Small intestine (tissue), 7 donors: ENCODE measurements at regions not wholly inside any gene's neighbourhood (a gene's known extent, or its start where the extent isn't known, plus 50 kb on each side); places are given as distances from the start of the nearest gene placed in this dataset.

Experiments
- DNase-seq, 2 donors: peaks; one replicate each; pipeline versions ENCODE4 v3.0.0 to v3.0.0-alpha.2; 2013
- FAIRE-seq: peaks from 2 replicates; lab custom pipeline; 2012; peaks lifted over from hg19 to GRCh38; lab: Jason Lieb, UNC
- H3K27ac ChIP-seq, 3 donors: one replicate each; pipeline ENCODE4 v1.5.1; 2013; ENCODE audit warnings: low read length in 2 of 3, mild to moderate bottlenecking in 2 of 3, control low read depth in 1 of 3, inconsistent platforms in 1 of 3, low read depth in 1 of 3, moderate library complexity in 1 of 3
- H3K27me3 ChIP-seq, 3 donors: one replicate each; pipeline ENCODE4 v1.6.1; 2013; ENCODE audit warnings: low read length in 3 of 3, inconsistent platforms in 1 of 3; ENCODE audit not compliant: control insufficient read depth in 3 of 3, insufficient read depth in 3 of 3
- H3K36me3 ChIP-seq, 3 donors: one replicate each; pipeline ENCODE4 v1.6.1; 2013; ENCODE audit warnings: low read length in 3 of 3, inconsistent platforms in 1 of 3, low read depth in 1 of 3, mild to moderate bottlenecking in 1 of 3, moderate library complexity in 1 of 3; ENCODE audit not compliant: control insufficient read depth in 3 of 3, insufficient read depth in 2 of 3
- H3K4me1 ChIP-seq, 3 donors: one replicate each; pipeline ENCODE4 v1.6.1; 2013; ENCODE audit warnings: low read length in 2 of 3, inconsistent platforms in 1 of 3, low read depth in 1 of 3, mild to moderate bottlenecking in 1 of 3, moderate library complexity in 1 of 3; ENCODE audit not compliant: control insufficient read depth in 3 of 3, insufficient read depth in 2 of 3
- H3K4me3 ChIP-seq, 3 donors: one replicate each; pipeline ENCODE4 v1.5.1; 2013; ENCODE audit warnings: low read length in 3 of 3, control low read depth in 1 of 3, inconsistent platforms in 1 of 3, low read depth in 1 of 3, mild to moderate bottlenecking in 1 of 3, moderate library complexity in 1 of 3
- H3K9me3 ChIP-seq, 2 donors: one replicate each; pipeline ENCODE4 v1.6.1; 2013; ENCODE audit warnings: low read depth in 1 of 2, low read length in 1 of 2; ENCODE audit not compliant: control insufficient read depth in 2 of 2, insufficient read depth in 1 of 2
- WGBS, 3 donors: extraction: QIAGEN DNeasy Blood & Tissue Kit; methylation state at CpG; one replicate each; pipeline ENCODE4 v1.1.7; 2013; 5-methylcytosine and 5-hydroxymethylcytosine counted together
- donor health status: healthy with polysubstance abuse.
- donor health status: control.
- donor health status: control.
- donor health status: Bipolar disorder and iron deficiency.
- donor health status: healthy.

- Histone ChIP-seq H3K27ac (no peak overlapping the region), H3K4me3 (no peak overlapping the region), H3K4me1 (no peaks in the 10 kb centered on the region), H3K27me3 (no peaks in the 10 kb centered on the region), H3K9me3 (no peaks in the 10 kb centered on the region), H3K36me3 (no peaks in the 10 kb centered on the region)
- DNase-seq (no peak), FAIRE-seq (no peak)
- 81 to 90% (median 84%) methylated on average over 2 of the region's 2 CpGs for WGBS, 3 donors
Measured at GRCh38 chr16:62863139-62863538, 826.9 kb upstream of the CDH8 start.

GRCh38 chr16:62853887-62854286 is 817.6 kb upstream of the CDH8 start:
- H3K4me1 ChIP-seq = no peaks in the 10 kb centered on the region
- H3K27ac ChIP-seq = no peak overlapping the region
- no peak for FAIRE-seq
- H3K4me3 ChIP-seq = no peak overlapping the region
- H3K36me3 ChIP-seq = no peaks in the 10 kb centered on the region
- DNase-seq = no peak
- no peaks in the 10 kb centered on the region for H3K27me3 ChIP-seq
- 88 to 92% (median 92%) methylated on average over 4 of the region's 4 CpGs for WGBS, 3 donors
- H3K9me3 ChIP-seq = no peaks in the 10 kb centered on the region

- WGBS, 3 donors = 76 to 86% (median 81%) methylated on average over 2 of the region's 2 CpGs
- Histone ChIP-seq H3K4me1 (no peaks in the 10 kb centered on the region), H3K27ac (no peak overlapping the region), H3K9me3 (no peaks in the 10 kb centered on the region), H3K36me3 (no peaks in the 10 kb centered on the region), H3K4me3 (no peak overlapping the region), H3K27me3 (no peaks in the 10 kb centered on the region)
- FAIRE-seq (no peak), DNase-seq (no peak)
Measured at GRCh38 chr16:62846399-62847057, 810.3 kb upstream of the CDH8 start.

GRCh38 chr16:62832214-62832613 is 796.0 kb upstream of the CDH8 start:
- Histone ChIP-seq H3K9me3 (no peaks in the 10 kb centered on the region), H3K4me3 (no peak overlapping the region), H3K36me3 (no peaks in the 10 kb centered on the region), H3K4me1 (no peaks in the 10 kb centered on the region), H3K27me3 (peaks cover 0 to 1% (median 0%) of the 10 kb centered on the region in 3 donors), H3K27ac (no peak overlapping the region)
- no peak for FAIRE-seq
- no peak for DNase-seq
- 68 to 72% (median 71%) methylated on average over 4 of the region's 4 CpGs for WGBS, 3 donors

GRCh38 chr16:62831235-62831850 is 795.1 kb upstream of the CDH8 start:
- H3K27ac ChIP-seq = no peak overlapping the region
- no peaks in the 10 kb centered on the region for H3K9me3 ChIP-seq
- WGBS, 3 donors = 76 to 90% (median 80%) methylated on average over 2 of the region's 2 CpGs
- no peaks in the 10 kb centered on the region for H3K36me3 ChIP-seq
- DNase-seq (no peak), FAIRE-seq (no peak)
- no peak overlapping the region for H3K4me3 ChIP-seq
- H3K4me1 ChIP-seq = no peaks in the 10 kb centered on the region
- peaks cover 0 to 1% (median 0%) of the 10 kb centered on the region in 3 donors for H3K27me3 ChIP-seq

GRCh38 chr16:62829607-62830006 is 793.4 kb upstream of the CDH8 start:
- H3K4me1 ChIP-seq = no peaks in the 10 kb centered on the region
- 26 to 32% (median 26%) methylated on average over 3 of the region's 3 CpGs for WGBS, 3 donors
- H3K9me3 ChIP-seq = peaks cover 0 to 3% of the 10 kb centered on the region in 2 donors
- DNase-seq = no peak
- no peak overlapping the region for H3K27ac ChIP-seq
- no peaks in the 10 kb centered on the region for H3K36me3 ChIP-seq
- H3K27me3 ChIP-seq = peaks cover 0 to 1% (median 0%) of the 10 kb centered on the region in 3 donors
- H3K4me3 ChIP-seq = no peak overlapping the region
- no peak for FAIRE-seq

- no peak for DNase-seq
- Histone ChIP-seq H3K27ac (no peak overlapping the region), H3K36me3 (no peaks in the 10 kb centered on the region), H3K4me3 (no peak overlapping the region), H3K9me3 (peaks cover 0 to 4% of the 10 kb centered on the region in 2 donors), H3K27me3 (peaks cover 0 to 1% (median 0%) of the 10 kb centered on the region in 3 donors), H3K4me1 (no peaks in the 10 kb centered on the region)
- no peak for FAIRE-seq
- WGBS, 3 donors = 35 to 50% (median 44%) methylated on average over 1 of the region's 1 CpG
Measured at GRCh38 chr16:62829084-62829483, 792.8 kb upstream of the CDH8 start.

- H3K4me1 ChIP-seq = no peaks in the 10 kb centered on the region
- H3K4me3 ChIP-seq = no peak overlapping the region
- DNase-seq = no peak
- peaks cover 0 to 4% of the 10 kb centered on the region in 2 donors for H3K9me3 ChIP-seq
- no peak overlapping the region for H3K27ac ChIP-seq
- 83 to 95% (median 92%) methylated on average over 2 of the region's 2 CpGs for WGBS, 3 donors
- FAIRE-seq = no peak
- H3K36me3 ChIP-seq = no peaks in the 10 kb centered on the region
- no peaks in the 10 kb centered on the region for H3K27me3 ChIP-seq
Measured at GRCh38 chr16:62821824-62822223, 785.6 kb upstream of the CDH8 start.
